Caco-2 (cell line): ENCODE measurements at regions not wholly inside any gene's neighbourhood (a gene's known extent, or its start where the extent isn't known, plus 50 kb on each side); places are given as distances from the start of the nearest gene placed in this dataset.

Source experiments
- BruUV-seq: library from RNA; stranded (reverse); fragments of 400-500 nt; replicated peaks from 2 replicates; lab custom pipeline; 2021; lab: Mats Ljungman, UMichigan
- CTCF ChIA-PET: fragments of 300-600 bp; sonication (Branson Sonifier 250); formaldehyde crosslinking; loops from one replicate; lab custom pipeline; 2022; ENCODE audit warnings: antibody characterized with exemption; lab: Charles Lee
- POLR2A ChIA-PET: fragments of 300-600 bp; sonication (Branson Sonifier 250); formaldehyde crosslinking; loops from one replicate; lab custom pipeline; 2022; ENCODE audit warnings: antibody characterized with exemption; lab: Charles Lee
- DNase-seq, 2 experiments: peaks; one replicate each; pipeline versions ENCODE4 v3.0.0 to v3.0.0-alpha.2; 2020 to 2022
- H3K27me3 ChIP-seq: replicated peaks from 2 replicates; pipeline ENCODE4 v1.6.0; 2011; ENCODE audit warnings: low read length; ENCODE audit not compliant: control insufficient read depth, insufficient read depth
- H3K36me3 ChIP-seq: 2 replicates; pipeline ENCODE4 v1.5.1; 2011; ENCODE audit warnings: low read length; ENCODE audit not compliant: control insufficient read depth, insufficient read depth
- H3K4me1 ChIP-seq: fragments of 250-450 bp; sonication (Bioruptor Pico); 2 replicates; pipeline ENCODE4 v1.5.1; 2020; ENCODE audit warnings: mild to moderate bottlenecking
- H3K4me3 ChIP-seq: 2 replicates; pipeline ENCODE4 v1.5.1; 2011; ENCODE audit warnings: low read depth, mild to moderate bottlenecking, control low read depth, low read length
- H3K9me3 ChIP-seq: fragments of 250-450 bp; sonication (Bioruptor Pico); 2 replicates; pipeline ENCODE4 v1.5.1; 2020; ENCODE audit warnings: mild to moderate bottlenecking, moderate library complexity
- H3K27ac Mint-ChIP-seq: one replicate; pipeline ENCODE4 v1.8.0; 2022; ENCODE audit warnings: mixed read lengths; ENCODE audit not compliant: unreplicated experiment
- H3K27me3 Mint-ChIP-seq: one replicate; pipeline ENCODE4 v1.8.0; 2022; ENCODE audit warnings: mixed read lengths; ENCODE audit not compliant: insufficient read depth, unreplicated experiment
- H3K36me3 Mint-ChIP-seq: one replicate; pipeline ENCODE4 v1.8.0; 2022; ENCODE audit warnings: mild to moderate bottlenecking, mixed read lengths; ENCODE audit not compliant: insufficient read depth, unreplicated experiment
- H3K4me1 Mint-ChIP-seq: one replicate; pipeline ENCODE4 v1.8.0; 2022; ENCODE audit warnings: low read depth, mixed read lengths; ENCODE audit not compliant: unreplicated experiment
- H3K4me3 Mint-ChIP-seq: one replicate; pipeline ENCODE4 v1.8.0; 2022; ENCODE audit warnings: mild to moderate bottlenecking, moderate library complexity, mixed read lengths; ENCODE audit not compliant: unreplicated experiment
- H3K9me3 Mint-ChIP-seq: one replicate; pipeline ENCODE4 v1.8.0; 2022; ENCODE audit warnings: mixed read lengths; ENCODE audit not compliant: unreplicated experiment
- CTCF ChIP-seq, 2 experiments: fragments of 200-600 bp in 1 of 2; IDR thresholded peaks; 1 replicate in 1 of 2; 2 replicates in 1 of 2; pipeline versions ENCODE4 v1.5.1 to v1.8.0; 2011 to 2022; ENCODE audit warnings: antibody characterized with exemption in 1 of 2, control low read depth in 1 of 2, inconsistent platforms in 1 of 2, low read depth in 1 of 2, low read length in 1 of 2, mild to moderate bottlenecking in 1 of 2, moderate library complexity in 1 of 2; ENCODE audit not compliant: insufficient read depth in 1 of 2, severe bottlenecking in 1 of 2, unreplicated experiment in 1 of 2
- intact Hi-C: fragments of 100-400 bp; cut with micrococcal nuclease; formaldehyde crosslinking; loops from one replicate; pipeline ENCODE4 v1.10.0; 2022; ENCODE audit not compliant: unreplicated experiment

- DNase-seq = no peak
These were observed 274.9 kb upstream of the DIO3 start for GRCh38 chr14:101286271-101287018.

GRCh38 chr14:101288436-101289229 is 272.7 kb upstream of the DIO3 start:
- POLR2A ChIA-PET = no interaction called here
- Mint-ChIP-seq H3K36me3 (no peaks in the 10 kb centered on the region), H3K27ac (no peak overlapping the region), H3K9me3 (peaks cover 7% of the 10 kb centered on the region), H3K4me1 (no peaks in the 10 kb centered on the region), H3K4me3 (no peak overlapping the region), H3K27me3 (no peaks in the 10 kb centered on the region)
- no peak overlapping the region for H3K4me3 ChIP-seq
- DNase-seq = no peak
- peaks cover 4% of the 10 kb centered on the region; the same call in 1 of the 2 replicates for H3K4me1 ChIP-seq
- intact Hi-C loops = no loop called here
- TF ChIP-seq CTCF (IDR thresholded peaks at IDR 0.05; ENCODE audit: insufficient read depth in 1 of 2, low read depth in 1 of 2, low read length in 1 of 2, severe bottlenecking in 1 of 2, unreplicated experiment in 1 of 2) = no peak
- CTCF ChIA-PET = interaction anchor here (0.6 kb wide), 1 partner anchor 70 kb away, joined by 4 read pairs; no protein-coding TSS in a partner anchor
- no peaks in the 10 kb centered on the region for H3K27me3 ChIP-seq
- H3K9me3 ChIP-seq = no peaks in the 10 kb centered on the region
- H3K36me3 ChIP-seq = no peaks in the 10 kb centered on the region
- BruUV-seq = no TSS peak

More at GRCh38 chr14:101286271-101287018, 274.9 kb upstream of the DIO3 start:
- Histone ChIP-seq H3K27me3 (no peaks in the 10 kb centered on the region), H3K4me3 (no peak overlapping the region), H3K9me3 (no peaks in the 10 kb centered on the region), H3K36me3 (no peaks in the 10 kb centered on the region), H3K4me1 (peaks cover 4% of the 10 kb centered on the region; the same call in 1 of the 2 replicates)
- Mint-ChIP-seq H3K4me1 (no peaks in the 10 kb centered on the region), H3K9me3 (no peaks in the 10 kb centered on the region), H3K36me3 (no peaks in the 10 kb centered on the region), H3K27me3 (no peaks in the 10 kb centered on the region), H3K4me3 (no peak overlapping the region), H3K27ac (no peak overlapping the region)
- ChIA-PET CTCF (interaction anchor here (0.6 kb wide), 1 partner anchor 474 kb away, joined by 5 read pairs; no protein-coding TSS in a partner anchor), POLR2A (no interaction called here)
- no peak for TF ChIP-seq CTCF (IDR thresholded peaks at IDR 0.05; ENCODE audit: insufficient read depth in 1 of 2, low read depth in 1 of 2, low read length in 1 of 2, severe bottlenecking in 1 of 2, unreplicated experiment in 1 of 2)
- no TSS peak for BruUV-seq
- intact Hi-C loops = no loop called here

DNA sequence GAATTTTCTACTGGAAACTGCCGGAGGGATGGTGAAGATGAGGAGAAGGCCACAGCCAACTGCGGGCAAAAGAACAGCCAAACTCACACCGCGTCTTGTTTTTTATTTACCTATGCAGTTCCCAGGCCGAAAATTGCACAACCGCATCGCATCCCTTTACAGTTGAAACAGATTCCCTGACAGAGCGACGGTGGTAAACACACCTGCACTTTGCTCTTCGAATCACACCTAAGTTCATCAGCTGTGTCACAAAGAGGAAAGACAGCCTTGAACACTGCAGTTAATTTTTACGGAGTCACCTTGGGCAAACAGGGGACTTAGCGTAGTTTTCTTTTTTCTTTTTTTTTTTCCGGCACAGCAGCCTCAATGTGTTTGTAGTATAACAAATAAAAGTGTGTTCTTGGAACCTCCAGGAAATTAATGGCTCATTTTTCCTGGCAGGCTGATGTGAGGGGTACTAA is 272.0 kb upstream of the DIO3 start:
- DNase-seq = peak in 1 of 2 experiments; percentile 14
- ChIA-PET POLR2A (no interaction called here), CTCF (no interaction called here)
- no peaks in the 10 kb centered on the region for H3K9me3 ChIP-seq
- intact Hi-C loops = no loop called here
- Mint-ChIP-seq H3K4me3 (no peak overlapping the region), H3K36me3 (no peaks in the 10 kb centered on the region), H3K27me3 (no peaks in the 10 kb centered on the region), H3K9me3 (peaks cover 7% of the 10 kb centered on the region), H3K4me1 (no peaks in the 10 kb centered on the region), H3K27ac (no peak overlapping the region)
- no peak overlapping the region for H3K4me3 ChIP-seq
- peaks cover 4% of the 10 kb centered on the region; the same call in 1 of the 2 replicates for H3K4me1 ChIP-seq
- H3K36me3 ChIP-seq = no peaks in the 10 kb centered on the region
- TF ChIP-seq CTCF (IDR thresholded peaks at IDR 0.05; ENCODE audit: insufficient read depth in 1 of 2, low read depth in 1 of 2, low read length in 1 of 2, severe bottlenecking in 1 of 2, unreplicated experiment in 1 of 2) = no peak
- H3K27me3 ChIP-seq = no peaks in the 10 kb centered on the region
- no TSS peak for BruUV-seq
